ENCODE measurements at regions not wholly inside any gene's neighbourhood (a gene's known extent, or its start where the extent isn't known, plus 50 kb on each side); places are given as distances from the start of the nearest gene placed in this dataset.
"Not testable (repeated sequence)": the region's sequence is repeated elsewhere in the genome, so short reads cannot be mapped to it uniquely, and the experiment has no call there.

DNA sequence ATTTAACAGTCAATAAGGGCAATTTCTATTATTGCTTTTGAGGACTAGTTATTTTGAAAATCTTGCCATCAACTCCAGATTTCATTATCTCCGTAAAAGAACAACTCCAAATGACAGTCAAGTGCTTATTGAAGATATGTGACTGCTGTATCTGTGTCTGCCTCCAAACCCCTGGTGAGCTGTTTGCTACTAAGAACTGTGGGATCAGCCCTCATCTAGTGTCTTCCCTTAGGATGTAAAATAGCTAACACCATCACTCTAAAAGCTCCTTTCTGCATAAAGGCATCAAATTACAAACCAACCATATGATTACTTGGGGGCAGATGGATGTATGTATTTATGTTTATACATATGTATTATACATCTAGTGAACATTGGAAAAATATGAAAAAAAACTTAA lies 70.8 kb upstream of the SLC13A1 start:
- CTCF ChIA-PET, result no interaction called here
- no peak overlapping the region for H3K4me3 Mint-ChIP-seq
- H3K27me3 Mint-ChIP-seq, result no peaks in the 10 kb centered on the region
- TF ChIP-seq CTCF (IDR thresholded peaks at IDR 0.05), result no peak
- no peak for ATAC-seq
- H3K27ac Mint-ChIP-seq, result no peak overlapping the region
- DNase-seq, result no peak
- POLR2A ChIA-PET, result no interaction called here
- no peaks in the 10 kb centered on the region for H3K36me3 Mint-ChIP-seq (ENCODE audit: low read depth)
- H3K9me3 Mint-ChIP-seq, result peaks cover 2% of the 10 kb centered on the region
- intact Hi-C loops (cut with micrococcal nuclease), result no loop called here
- no peaks in the 10 kb centered on the region for H3K4me1 Mint-ChIP-seq (ENCODE audit: low read depth)

DNA sequence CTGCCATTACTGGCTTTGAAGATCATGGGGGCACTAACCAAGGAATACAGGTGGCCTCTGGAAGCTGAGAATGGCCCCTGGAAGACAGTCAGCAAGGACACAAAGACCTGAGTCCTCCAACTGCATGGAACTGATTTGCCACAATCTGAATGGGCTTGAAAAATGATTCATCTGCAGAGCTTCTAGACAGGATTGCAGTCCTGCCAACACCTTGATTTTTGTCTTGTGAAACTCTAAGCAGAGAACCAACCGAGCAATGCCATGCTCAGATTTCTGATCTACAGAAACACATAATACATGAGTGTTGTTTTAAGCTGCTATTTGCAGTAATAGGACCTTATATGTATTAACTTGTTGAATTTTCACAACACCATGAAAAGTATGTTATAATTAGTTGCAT lies 66.1 kb upstream of the SLC13A1 start:
- Mint-ChIP-seq H3K27me3 (no peaks in the 10 kb centered on the region), H3K4me3 (no peak overlapping the region), H3K27ac (no peak overlapping the region), H3K4me1 (ENCODE audit: low read depth) (no peaks in the 10 kb centered on the region), H3K9me3 (peaks cover 1% of the 10 kb centered on the region), H3K36me3 (ENCODE audit: low read depth) (no peaks in the 10 kb centered on the region)
- ATAC-seq (no peak), DNase-seq (no peak)
- CTCF ChIA-PET, result no interaction called here
- no peak for TF ChIP-seq CTCF (IDR thresholded peaks at IDR 0.05)
- intact Hi-C loops (cut with micrococcal nuclease), result no loop called here
- POLR2A ChIA-PET, result no interaction called here

DNA sequence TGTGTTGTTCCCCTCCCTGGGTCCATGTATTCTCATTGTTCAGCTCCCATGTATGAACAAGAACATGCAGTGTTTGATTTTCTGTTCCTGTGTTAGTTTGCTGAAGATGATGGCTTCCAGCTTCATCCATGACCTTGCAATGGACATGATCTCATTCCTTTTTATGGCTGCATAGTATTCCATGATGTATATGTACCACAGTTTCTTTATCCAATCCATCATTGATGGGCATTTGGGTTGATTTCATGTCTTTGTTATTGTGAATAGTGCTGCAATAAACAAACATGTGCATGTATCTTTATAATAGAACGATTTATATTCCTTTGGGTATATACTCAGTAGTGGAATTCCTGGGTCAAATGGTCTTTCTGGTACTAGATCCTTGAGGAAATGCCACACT lies 65.1 kb upstream of the SLC13A1 start:
- intact Hi-C loops (cut with micrococcal nuclease), result not testable (repeated sequence)

GRCh38 chr7:123260428-123260960 lies 60.7 kb upstream of the SLC13A1 start:
- Mint-ChIP-seq H3K27ac (no peak overlapping the region), H3K36me3 (ENCODE audit: low read depth) (no peaks in the 10 kb centered on the region), H3K9me3 (peaks cover under 1% of the 10 kb centered on the region), H3K4me3 (no peak overlapping the region), H3K27me3 (no peaks in the 10 kb centered on the region), H3K4me1 (ENCODE audit: low read depth) (no peaks in the 10 kb centered on the region)
- CTCF ChIA-PET, result no interaction called here
- no peak for ATAC-seq
- DNase-seq, result no peak
- TF ChIP-seq CTCF (IDR thresholded peaks at IDR 0.05), result no peak
- POLR2A ChIA-PET, result no interaction called here
- intact Hi-C loops (cut with micrococcal nuclease), result no loop called here

More for the DNA sequence above, 65.1 kb upstream of the SLC13A1 start:
- H3K36me3 Mint-ChIP-seq (ENCODE audit: low read depth); H3K27ac Mint-ChIP-seq; H3K4me3 Mint-ChIP-seq; POLR2A ChIA-PET; H3K9me3 Mint-ChIP-seq; H3K27me3 Mint-ChIP-seq; DNase-seq; CTCF ChIA-PET; H3K4me1 Mint-ChIP-seq (ENCODE audit: low read depth); ATAC-seq: not testable (repeated sequence)

DNA sequence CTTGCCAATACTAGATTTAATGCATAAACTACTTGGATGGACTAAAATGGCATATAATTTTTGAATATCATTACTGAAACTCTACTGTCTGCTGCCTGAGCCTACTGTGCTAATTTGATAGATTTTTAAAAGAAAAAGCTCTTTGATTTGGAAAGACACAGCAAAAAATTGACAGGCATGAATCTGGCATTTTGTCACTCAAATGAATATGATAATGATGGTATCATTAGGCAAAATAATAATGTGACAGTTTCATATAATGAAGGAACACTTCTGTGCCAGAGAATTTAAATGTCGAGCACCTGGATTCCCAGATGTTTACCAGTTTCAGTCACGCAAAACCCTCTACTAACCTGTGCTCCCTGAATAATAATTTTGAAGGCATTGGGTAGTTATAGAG lies 60.0 kb upstream of the SLC13A1 start:
- intact Hi-C loops (cut with micrococcal nuclease), result no loop called here
- Mint-ChIP-seq H3K27ac (no peak overlapping the region), H3K4me1 (ENCODE audit: low read depth) (no peaks in the 10 kb centered on the region), H3K27me3 (no peaks in the 10 kb centered on the region), H3K9me3 (no peaks in the 10 kb centered on the region), H3K4me3 (no peak overlapping the region), H3K36me3 (ENCODE audit: low read depth) (no peaks in the 10 kb centered on the region)
- CTCF ChIA-PET, result no interaction called here
- TF ChIP-seq CTCF (IDR thresholded peaks at IDR 0.05), result no peak
- ATAC-seq (no peak), DNase-seq (no peak)
- POLR2A ChIA-PET, result no interaction called here

All from activated CD8-positive, alpha-beta T cell treated with anti-CD3 and anti-CD28 coated beads for 36 hours (primary cell).